PC-3 (cell line): ENCODE measurements at regions not wholly inside any gene's neighbourhood (a gene's known extent, or its start where the extent isn't known, plus 50 kb on each side); places are given as distances from the start of the nearest gene placed in this dataset.

Experiments
- ATAC-seq: fragments of 200-7000 bp; cut with Tn5 transposase; 2 replicates; pipeline ENCODE4 v1.9.1; 2020; ENCODE audit warnings: mild to moderate bottlenecking, moderate library complexity
- BruUV-seq: library from RNA; stranded (reverse); fragments of 400-500 nt; replicated peaks from 2 replicates; lab custom pipeline; 2021; lab: Mats Ljungman, UMichigan
- CTCF ChIA-PET: fragments of 300-600 bp; sonication (Branson Sonifier 250); formaldehyde crosslinking; loops from one replicate; lab custom pipeline; 2022; ENCODE audit warnings: antibody characterized with exemption; lab: Charles Lee
- POLR2A ChIA-PET: fragments of 300-600 bp; sonication (Branson Sonifier 250); formaldehyde crosslinking; loops from one replicate; lab custom pipeline; 2022; ENCODE audit warnings: antibody characterized with exemption; ENCODE audit not compliant: unreplicated experiment; lab: Charles Lee
- DNase-seq: peaks from one replicate; pipeline ENCODE4 v3.0.0-alpha.2; 2015
- H2AFZ ChIP-seq: fragments of 300-600 bp; sonication (generic); 2 replicates; pipeline ENCODE4 v1.6.0; 2016; ENCODE audit warnings: antibody characterized with exemption, low read length
- H3F3A ChIP-seq: fragments of 300-600 bp; sonication (generic); one replicate; pipeline ENCODE4 v1.6.0; 2017; ENCODE audit warnings: antibody characterized with exemption, low read length, control low read depth, mild to moderate bottlenecking; ENCODE audit not compliant: unreplicated experiment
- H3K27ac ChIP-seq: fragments of 300-600 bp; sonication (generic); 2 replicates; pipeline ENCODE4 v1.5.1; 2016; ENCODE audit warnings: mild to moderate bottlenecking, low read length
- H3K27me3 ChIP-seq: fragments of 300-600 bp; sonication (generic); 2 replicates; pipeline ENCODE4 v1.6.1; 2016; ENCODE audit warnings: low read length, mixed read lengths
- H3K36me3 ChIP-seq: fragments of 300-600 bp; sonication (generic); 2 replicates; pipeline ENCODE4 v1.6.1; 2016; ENCODE audit warnings: low read depth, mixed run types, low read length, mixed read lengths
- H3K4me1 ChIP-seq: fragments of 300-600 bp; sonication (generic); 2 replicates; pipeline ENCODE4 v1.5.1; 2016; ENCODE audit warnings: low read length; ENCODE audit not compliant: insufficient read depth
- H3K4me2 ChIP-seq: fragments of 300-600 bp; sonication (generic); 2 replicates; pipeline ENCODE4 v1.6.0; 2016; ENCODE audit warnings: low read length
- H3K4me3 ChIP-seq: fragments of 300-600 bp; sonication (generic); 2 replicates; pipeline ENCODE4 v1.5.1; 2016; ENCODE audit warnings: mild to moderate bottlenecking, low read length, mixed read lengths
- H3K79me2 ChIP-seq: fragments of 300-600 bp; sonication (generic); 2 replicates; pipeline ENCODE4 v1.6.1; 2017; ENCODE audit warnings: low read length, mixed read lengths
- H3K9ac ChIP-seq: fragments of 300-600 bp; sonication (generic); 2 replicates; pipeline ENCODE4 v1.6.0; 2016; ENCODE audit warnings: mild to moderate bottlenecking, low read length
- H3K9me2 ChIP-seq: fragments of 300-600 bp; sonication (generic); replicated peaks from 2 replicates; pipeline ENCODE4 v1.6.1; 2016; ENCODE audit warnings: mixed run types, low read length, mixed read lengths
- H3K9me3 ChIP-seq: fragments of 300-600 bp; sonication (generic); 2 replicates; pipeline ENCODE4 v1.6.1; 2016; ENCODE audit warnings: low read length, mixed read lengths
- H4K20me1 ChIP-seq: fragments of 300-600 bp; sonication (generic); 2 replicates; pipeline ENCODE4 v1.6.1; 2016; ENCODE audit warnings: low read length, mixed read lengths
- EZH2 ChIP-seq: fragments of 300-600 bp; sonication (generic); IDR thresholded peaks from one replicate; pipeline ENCODE4 v1.6.1; 2017; ENCODE audit warnings: antibody characterized with exemption, mild to moderate bottlenecking, low read length; ENCODE audit not compliant: unreplicated experiment
- EZH2phosphoT487 ChIP-seq: fragments of 300-600 bp; sonication (generic); IDR thresholded peaks from 2 replicates; pipeline ENCODE4 v1.6.1; 2018; ENCODE audit warnings: mild to moderate bottlenecking, antibody characterized with exemption, low read length, borderline replicate concordance
- intact Hi-C: fragments of 100-400 bp; cut with micrococcal nuclease; formaldehyde crosslinking; loops from 2 replicates; pipeline ENCODE4 v1.9.0; 2023
- TF ChIP-seq, protein P1 (sequence below): fragments of 300-600 bp; sonication (generic); conservative IDR thresholded peaks from 2 replicates; pipeline ENCODE4 v1.5.1; 2017; ENCODE audit warnings: antibody characterized with exemption, low read depth, mild to moderate bottlenecking, low read length

GRCh38 chr1:234839663-234840062 lies 229.7 kb upstream of the IRF2BP2 start:
- Histone ChIP-seq H3K4me1 (no peaks in the 10 kb centered on the region), H3K4me3 (no peak overlapping the region), H2AFZ (no peak overlapping the region), H3K79me2 (no peaks in the 10 kb centered on the region), H3F3A (no peaks in the 10 kb centered on the region), H4K20me1 (no peaks in the 10 kb centered on the region), H3K9me2 (no peaks in the 10 kb centered on the region), H3K9ac (no peak overlapping the region), H3K4me2 (no peak overlapping the region), H3K9me3 (no peaks in the 10 kb centered on the region), H3K36me3 (no peaks in the 10 kb centered on the region), H3K27me3 (no peaks in the 10 kb centered on the region), H3K27ac (no peak overlapping the region)
- TF ChIP-seq, protein P1, sequence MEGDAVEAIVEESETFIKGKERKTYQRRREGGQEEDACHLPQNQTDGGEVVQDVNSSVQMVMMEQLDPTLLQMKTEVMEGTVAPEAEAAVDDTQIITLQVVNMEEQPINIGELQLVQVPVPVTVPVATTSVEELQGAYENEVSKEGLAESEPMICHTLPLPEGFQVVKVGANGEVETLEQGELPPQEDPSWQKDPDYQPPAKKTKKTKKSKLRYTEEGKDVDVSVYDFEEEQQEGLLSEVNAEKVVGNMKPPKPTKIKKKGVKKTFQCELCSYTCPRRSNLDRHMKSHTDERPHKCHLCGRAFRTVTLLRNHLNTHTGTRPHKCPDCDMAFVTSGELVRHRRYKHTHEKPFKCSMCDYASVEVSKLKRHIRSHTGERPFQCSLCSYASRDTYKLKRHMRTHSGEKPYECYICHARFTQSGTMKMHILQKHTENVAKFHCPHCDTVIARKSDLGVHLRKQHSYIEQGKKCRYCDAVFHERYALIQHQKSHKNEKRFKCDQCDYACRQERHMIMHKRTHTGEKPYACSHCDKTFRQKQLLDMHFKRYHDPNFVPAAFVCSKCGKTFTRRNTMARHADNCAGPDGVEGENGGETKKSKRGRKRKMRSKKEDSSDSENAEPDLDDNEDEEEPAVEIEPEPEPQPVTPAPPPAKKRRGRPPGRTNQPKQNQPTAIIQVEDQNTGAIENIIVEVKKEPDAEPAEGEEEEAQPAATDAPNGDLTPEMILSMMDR: no peak
- TF ChIP-seq EZH2 (no peak), EZH2phosphoT487 (no peak)
- ATAC-seq: peak; percentile 46; the same call in 1 of the 2 replicates
- CTCF ChIA-PET: no interaction called here
- no TSS peak for BruUV-seq
- intact Hi-C loops: no loop called here
- DNase-seq: peak; percentile 30
- POLR2A ChIA-PET: no interaction called here

- ChIA-PET CTCF (no interaction called here), POLR2A (no interaction called here)
- Histone ChIP-seq H3K9me2 (no peaks in the 10 kb centered on the region), H3K27ac (no peak overlapping the region), H3K79me2 (no peaks in the 10 kb centered on the region), H3K9me3 (no peaks in the 10 kb centered on the region), H3K27me3 (no peaks in the 10 kb centered on the region), H3K4me2 (no peak overlapping the region), H3K4me1 (no peaks in the 10 kb centered on the region), H3K9ac (no peak overlapping the region), H3K4me3 (no peak overlapping the region), H3K36me3 (no peaks in the 10 kb centered on the region), H4K20me1 (no peaks in the 10 kb centered on the region), H3F3A (no peaks in the 10 kb centered on the region), H2AFZ (no peak overlapping the region)
- BruUV-seq: no TSS peak
- intact Hi-C loops: no loop called here
- ATAC-seq (no peak), DNase-seq (no peak)
- no peak for TF ChIP-seq EZH2phosphoT487
- TF ChIP-seq EZH2: no peak
- TF ChIP-seq, protein P1: no peak
Measured at GRCh38 chr1:234838820-234839219, 228.8 kb upstream of the IRF2BP2 start.

- Histone ChIP-seq H4K20me1 (no peaks in the 10 kb centered on the region), H3K27me3 (no peaks in the 10 kb centered on the region), H3K79me2 (no peaks in the 10 kb centered on the region), H2AFZ (no peak overlapping the region), H3K4me2 (no peak overlapping the region), H3K4me3 (no peak overlapping the region), H3K9me3 (no peaks in the 10 kb centered on the region), H3K9ac (no peak overlapping the region), H3K9me2 (no peaks in the 10 kb centered on the region), H3K36me3 (no peaks in the 10 kb centered on the region), H3F3A (no peaks in the 10 kb centered on the region), H3K27ac (no peak overlapping the region), H3K4me1 (no peaks in the 10 kb centered on the region)
- ChIA-PET POLR2A (no interaction called here), CTCF (no interaction called here)
- BruUV-seq: no TSS peak
- DNase-seq (no peak), ATAC-seq (no peak)
- TF ChIP-seq EZH2phosphoT487 (no peak), EZH2 (no peak)
- TF ChIP-seq, protein P1: no peak
- intact Hi-C loops: no loop called here
Measured at GRCh38 chr1:234838182-234838581, 228.2 kb upstream of the IRF2BP2 start.
